A673 (cell line): ENCODE measurements at regions not wholly inside any gene's neighbourhood (a gene's known extent, or its start where the extent isn't known, plus 50 kb on each side); places are given as distances from the start of the nearest gene placed in this dataset.

Source experiments
- BruUV-seq: library from RNA; stranded (reverse); fragments of 400-500 nt; replicated peaks from 2 replicates; lab custom pipeline; 2021; lab: Mats Ljungman, UMichigan
- CTCF ChIA-PET: fragments of 300-600 bp; sonication (Branson Sonifier 250); formaldehyde crosslinking; loops from one replicate; lab custom pipeline; 2022; ENCODE audit warnings: antibody characterized with exemption; lab: Charles Lee
- POLR2A ChIA-PET: fragments of 300-600 bp; sonication (Branson Sonifier 250); formaldehyde crosslinking; loops from one replicate; lab custom pipeline; 2022; ENCODE audit warnings: antibody characterized with exemption; ENCODE audit not compliant: low non-redundant PET; lab: Charles Lee
- DNase-seq: peaks from one replicate; pipeline ENCODE4 v3.0.0-alpha.2; 2015; ENCODE audit warnings: low spot score
- H3K27ac ChIP-seq: fragments of 200-600 bp; sonication (generic); 2 replicates; pipeline ENCODE4 v1.5.1; 2016; ENCODE audit warnings: mixed run types, low read depth, mild to moderate bottlenecking, mixed read lengths, antibody characterized with exemption, low read length; ENCODE audit not compliant: poor library complexity, severe bottlenecking
- H3K27me3 ChIP-seq: fragments of 200-600 bp; sonication (generic); replicated peaks from 2 replicates; pipeline ENCODE4 v1.6.1; 2017; ENCODE audit warnings: mixed run types, low read depth, mild to moderate bottlenecking, mixed read lengths, antibody characterized with exemption, low read length; ENCODE audit not compliant: insufficient read depth, poor library complexity
- H3K36me3 ChIP-seq: fragments of 200-600 bp; sonication (generic); 2 replicates; pipeline ENCODE4 v1.6.1; 2016; ENCODE audit warnings: mixed run types, mild to moderate bottlenecking, mixed read lengths, antibody characterized with exemption, low read length; ENCODE audit not compliant: insufficient read depth, poor library complexity, severe bottlenecking
- H3K4me1 ChIP-seq: fragments of 200-600 bp; sonication (generic); 2 replicates; pipeline ENCODE4 v1.6.1; 2017; ENCODE audit warnings: mixed run types, mild to moderate bottlenecking, mixed read lengths, antibody characterized with exemption, low read length; ENCODE audit not compliant: insufficient read depth, poor library complexity, severe bottlenecking
- H3K4me3 ChIP-seq: fragments of 200-600 bp; sonication (generic); 2 replicates; pipeline ENCODE4 v1.5.1; 2016; ENCODE audit warnings: low read depth, mixed run types, mild to moderate bottlenecking, mixed read lengths, low read length; ENCODE audit not compliant: poor library complexity, severe bottlenecking
- H3K9me3 ChIP-seq: fragments of 200-600 bp; sonication (generic); 2 replicates; pipeline ENCODE4 v1.6.1; 2016; ENCODE audit warnings: mixed run types, low read depth, mild to moderate bottlenecking, mixed read lengths, antibody characterized with exemption, low read length; ENCODE audit not compliant: poor library complexity, severe bottlenecking
- CTCF ChIP-seq: fragments of 300-800, 200-600 bp; sonication (generic); conservative IDR thresholded peaks from 2 replicates; pipeline ENCODE4 v1.5.1; 2017; ENCODE audit warnings: low read depth, mild to moderate bottlenecking, antibody characterized with exemption, low read length, moderate library complexity, mixed read lengths
- EZH2 ChIP-seq: fragments of 200-600 bp; sonication (generic); IDR thresholded peaks from 2 replicates; pipeline ENCODE4 v1.6.1; 2017; ENCODE audit warnings: borderline replicate concordance, low read depth, mild to moderate bottlenecking, mixed read lengths, antibody characterized with exemption, low read length; ENCODE audit not compliant: poor library complexity, severe bottlenecking
- intact Hi-C: fragments of 100-400 bp; cut with micrococcal nuclease; formaldehyde crosslinking; loops from one replicate; pipeline ENCODE4 v1.10.0; 2022; ENCODE audit not compliant: unreplicated experiment

DNA sequence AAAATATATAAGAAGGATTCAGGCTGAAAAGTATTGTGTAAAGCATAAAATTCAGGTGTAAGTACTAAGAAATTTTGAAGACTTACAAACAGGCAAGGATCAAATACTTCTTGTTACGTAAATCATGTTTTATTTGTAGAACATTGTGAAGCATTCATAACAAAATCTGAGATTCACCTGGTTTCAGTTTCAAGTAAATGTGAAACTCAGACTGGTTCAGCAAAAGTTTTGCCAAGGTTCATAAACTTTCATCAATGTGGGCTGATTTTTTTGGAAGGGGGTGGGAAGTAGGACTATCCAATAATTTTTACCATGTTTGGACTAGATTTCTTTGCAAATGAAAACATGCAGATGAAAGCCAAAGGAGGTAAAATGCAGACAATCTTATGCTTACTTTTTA, 527.7 kb downstream of the ANKRD50 start:
- no peaks in the 10 kb centered on the region for H3K9me3 ChIP-seq
- DNase-seq: no peak
- peaks cover 4% of the 10 kb centered on the region for H3K4me1 ChIP-seq
- no peak for TF ChIP-seq EZH2
- no peak for TF ChIP-seq CTCF
- CTCF ChIA-PET: no interaction called here
- no peaks in the 10 kb centered on the region for H3K36me3 ChIP-seq
- no peak overlapping the region for H3K27ac ChIP-seq
- POLR2A ChIA-PET: no interaction called here
- no peaks in the 10 kb centered on the region for H3K27me3 ChIP-seq
- BruUV-seq: no TSS peak
- no peak overlapping the region for H3K4me3 ChIP-seq
- intact Hi-C loops: no loop called here

GRCh38 chr4:124188595-124188994, 523.9 kb downstream of the ANKRD50 start:
- intact Hi-C loops: no loop called here
- no peaks in the 10 kb centered on the region for H3K36me3 ChIP-seq
- H3K27me3 ChIP-seq: no peaks in the 10 kb centered on the region
- H3K9me3 ChIP-seq: no peaks in the 10 kb centered on the region
- BruUV-seq: no TSS peak
- no peak for TF ChIP-seq CTCF
- TF ChIP-seq EZH2: no peak
- no peak overlapping the region for H3K27ac ChIP-seq
- ChIA-PET POLR2A (no interaction called here), CTCF (no interaction called here)
- no peak for DNase-seq
- no peaks in the 10 kb centered on the region for H3K4me1 ChIP-seq
- H3K4me3 ChIP-seq: no peak overlapping the region

DNA sequence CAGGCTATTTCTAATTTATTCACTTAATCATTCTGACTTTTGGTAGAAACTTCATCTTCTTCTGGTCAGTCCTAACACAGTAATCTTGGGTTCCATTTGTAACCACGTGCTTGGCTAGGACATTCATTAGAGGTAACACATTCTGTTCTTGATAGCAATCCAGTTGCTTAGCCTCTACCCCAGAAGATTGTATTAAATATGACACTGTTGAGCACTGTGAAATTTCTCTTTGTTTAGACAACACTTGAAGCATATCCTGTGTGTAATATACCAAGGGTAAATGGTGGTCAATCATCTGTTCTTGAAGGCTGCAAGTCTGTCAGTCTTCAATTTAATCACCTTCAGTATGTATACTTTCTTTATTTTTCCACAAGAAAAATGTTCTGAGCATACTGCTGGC, 523.0 kb downstream of the ANKRD50 start:
- H3K9me3 ChIP-seq: no peaks in the 10 kb centered on the region
- no peak for DNase-seq
- CTCF ChIA-PET: no interaction called here
- no peaks in the 10 kb centered on the region for H3K27me3 ChIP-seq
- POLR2A ChIA-PET: no interaction called here
- H3K27ac ChIP-seq: no peak overlapping the region
- BruUV-seq: no TSS peak
- no peaks in the 10 kb centered on the region for H3K36me3 ChIP-seq
- no peak overlapping the region for H3K4me3 ChIP-seq
- no peak for TF ChIP-seq CTCF
- TF ChIP-seq EZH2: no peak
- intact Hi-C loops: no loop called here
- no peaks in the 10 kb centered on the region for H3K4me1 ChIP-seq
